22Rv1 (cell line): ENCODE measurements at regions not wholly inside any gene's neighbourhood (a gene's known extent, or its start where the extent isn't known, plus 50 kb on each side); places are given as distances from the start of the nearest gene placed in this dataset.

Source experiments
- CTCF ChIP-seq: fragments of 450-650 bp; IDR thresholded peaks from 2 replicates; pipeline ENCODE4 v1.5.1; 2017; ENCODE audit warnings: mild to moderate bottlenecking
- ZFX ChIP-seq: fragments of 450-650 bp; IDR thresholded peaks from 2 replicates; pipeline ENCODE4 v1.6.1; 2017; ENCODE audit warnings: antibody characterized with exemption, borderline replicate concordance

- TF ChIP-seq CTCF = no peak
- no peak for TF ChIP-seq ZFX
Observed at GRCh38 chr3:27607370-27607769, 114.8 kb downstream of the EOMES start.
